Activated CD8-positive, alpha-beta memory T cell treated with anti-CD3 and anti-CD28 coated beads for 48 hours (primary cell): ENCODE measurements at regions not wholly inside any gene's neighbourhood (a gene's known extent, or its start where the extent isn't known, plus 50 kb on each side); places are given as distances from the start of the nearest gene placed in this dataset.
"Not testable (repeated sequence)": the region's sequence is repeated elsewhere in the genome, so short reads cannot be mapped to it uniquely, and the experiment has no call there.

Experiments
- DNase-seq, 3 experiments: peaks; one replicate each; pipeline ENCODE4 v3.0.0-alpha.2; 2020; ENCODE audit warnings: low read depth in 2 of 3, low spot score in 2 of 3

DNA sequence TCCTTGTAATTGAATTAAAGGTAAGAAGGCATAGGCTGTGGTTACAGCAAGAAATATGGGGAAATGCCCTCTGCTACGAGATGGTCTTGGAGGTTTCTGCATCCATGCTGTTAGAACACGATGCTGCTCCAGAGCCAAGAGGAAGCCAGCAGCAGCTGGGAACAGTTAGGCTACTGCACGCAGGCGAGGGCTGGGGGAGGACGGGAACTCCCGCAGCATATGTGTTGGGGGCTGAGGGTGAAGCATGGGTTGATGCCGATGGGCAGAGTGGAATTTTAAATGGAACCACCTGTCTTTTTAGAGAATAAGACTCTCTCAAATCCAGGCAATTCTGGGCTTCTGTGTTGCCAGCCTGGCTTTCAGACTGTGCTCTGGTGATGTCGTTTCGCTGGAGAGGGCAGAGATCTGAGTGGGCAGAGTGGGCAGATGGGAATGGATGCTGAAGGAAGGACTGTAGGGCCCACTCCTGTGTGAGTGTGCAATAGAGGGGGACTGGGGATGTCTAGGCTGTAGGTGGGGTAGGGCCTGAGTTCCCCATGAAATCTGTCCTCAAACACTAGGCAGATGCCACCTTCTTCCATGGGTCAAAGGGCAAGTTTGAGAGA is 417.0 kb upstream of the TPM1 start:
- DNase-seq: no peak

DNA sequence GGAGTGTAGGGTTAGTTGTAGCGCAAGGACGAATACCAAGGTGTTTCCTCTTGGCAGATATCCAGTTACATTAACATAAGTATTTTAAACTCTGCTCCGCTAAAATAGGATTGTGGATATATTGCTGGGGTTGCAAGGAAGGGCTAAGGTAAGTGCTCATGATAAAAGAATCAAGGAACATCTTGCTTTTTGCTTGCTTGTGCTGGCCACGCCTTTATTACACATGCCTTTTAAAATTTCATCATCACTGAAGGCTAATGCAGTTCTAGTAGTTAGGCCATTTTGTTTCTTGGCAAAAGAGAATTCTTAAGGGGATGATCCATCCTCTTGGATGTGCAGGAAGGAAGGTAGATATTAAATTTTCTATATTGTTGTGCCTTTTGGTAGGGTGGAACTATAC is 415.6 kb upstream of the TPM1 start:
- no peak for DNase-seq

DNA sequence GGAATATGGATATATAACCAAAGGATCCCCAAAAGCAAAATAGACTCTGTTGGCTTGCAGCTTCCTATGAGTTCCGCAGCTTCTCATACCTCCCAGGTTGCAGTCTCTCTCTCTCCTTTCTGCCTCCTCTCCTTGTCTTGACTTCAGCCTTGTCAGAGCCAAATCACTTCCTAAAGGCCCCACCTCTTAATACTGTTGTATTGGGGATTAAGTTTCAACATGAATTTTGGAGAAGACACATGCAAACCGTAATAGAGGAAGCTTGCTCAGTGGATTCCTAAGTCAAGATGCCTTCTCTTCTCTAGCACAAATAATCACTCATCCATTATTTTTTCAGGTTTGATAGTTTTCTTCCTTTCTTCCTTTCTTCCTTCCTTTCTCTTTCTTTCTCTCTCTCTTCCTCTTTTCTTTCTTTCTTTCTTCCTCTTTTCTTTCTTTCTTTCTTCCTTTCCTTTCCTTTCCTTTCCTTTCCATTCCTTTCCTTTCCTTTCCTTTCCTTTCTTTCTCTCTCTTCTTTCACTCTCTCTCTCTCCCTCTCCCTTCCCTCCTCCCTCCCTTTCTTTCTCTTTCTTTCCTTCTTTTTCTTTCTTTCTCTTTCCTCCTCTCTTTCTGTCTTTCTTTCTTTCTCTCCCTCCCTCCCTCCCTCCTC is 411.3 kb upstream of the TPM1 start:
- no peak for DNase-seq

GRCh38 chr15:62636823-62637573 is 405.5 kb upstream of the TPM1 start:
- no peak for DNase-seq

DNA sequence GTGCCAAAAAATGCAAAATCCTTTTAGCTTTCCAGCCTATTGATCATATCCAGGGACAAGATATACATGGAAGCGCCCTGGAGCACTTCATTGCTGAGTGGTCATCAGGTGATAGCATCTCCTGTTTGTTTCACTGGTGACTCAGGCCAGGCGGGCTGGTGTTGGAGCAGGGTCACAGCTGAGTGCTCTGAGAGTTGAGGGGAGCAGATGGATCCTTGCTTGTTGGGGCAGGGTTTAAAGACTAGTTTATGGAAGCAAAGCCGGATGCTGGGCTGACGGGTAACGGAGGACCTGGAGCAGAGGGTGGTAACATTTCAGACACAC is 405.0 kb upstream of the TPM1 start:
- DNase-seq: no peak

DNA sequence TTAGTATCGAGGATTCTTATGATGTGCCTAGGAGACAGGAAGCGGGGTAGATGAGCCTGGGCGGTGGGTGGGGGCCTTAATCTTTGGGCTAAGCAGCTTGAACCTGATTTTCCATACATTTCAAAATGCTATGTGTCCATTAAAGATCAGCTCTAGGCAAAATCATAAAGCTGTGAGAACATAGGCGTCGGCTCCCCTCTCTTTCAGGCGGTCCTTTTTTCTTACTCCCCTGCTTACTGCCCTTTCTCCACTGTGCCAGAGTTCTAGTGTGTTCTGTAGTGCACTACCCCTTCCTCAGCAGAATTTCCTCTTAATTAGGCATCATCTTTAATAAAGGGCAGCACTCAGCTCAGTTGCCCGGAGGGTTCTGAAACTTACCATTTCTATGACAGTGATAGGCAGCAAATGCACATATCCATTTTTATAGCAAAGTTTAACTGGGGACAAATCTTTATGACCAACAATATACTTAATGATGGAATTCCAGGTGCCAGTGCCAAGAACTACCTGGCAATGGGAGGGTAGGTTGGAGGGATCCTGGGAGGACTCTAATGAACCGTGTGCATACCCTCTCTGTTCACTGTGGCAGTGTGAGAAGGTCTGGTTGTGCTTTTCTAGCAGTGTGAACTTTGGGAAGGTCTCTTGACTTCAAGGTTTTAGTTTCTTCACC is 404.5 kb upstream of the TPM1 start:
- DNase-seq: no peak

DNA sequence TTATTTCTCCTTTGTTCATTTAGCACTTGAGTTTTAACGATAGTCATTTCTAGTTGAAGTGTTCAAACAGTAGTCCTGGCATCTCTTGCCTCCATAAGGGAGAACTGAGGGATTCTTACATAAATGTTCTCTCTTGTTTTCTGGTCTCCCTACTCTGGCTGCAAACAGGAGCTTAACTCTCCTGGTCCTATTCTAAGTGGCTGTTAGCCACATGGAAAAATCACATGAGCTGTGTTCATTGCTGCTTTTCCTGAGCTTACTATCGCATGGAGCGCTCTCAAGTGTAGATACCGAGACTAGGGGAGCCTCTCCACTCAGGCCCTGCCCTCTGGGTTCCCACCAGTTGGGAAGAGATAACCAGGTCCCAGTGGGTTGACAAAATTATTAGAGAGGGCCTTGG is 403.1 kb upstream of the TPM1 start:
- DNase-seq: no peak

GRCh38 chr15:62639906-62640605 is 402.5 kb upstream of the TPM1 start:
- no peak for DNase-seq

DNA sequence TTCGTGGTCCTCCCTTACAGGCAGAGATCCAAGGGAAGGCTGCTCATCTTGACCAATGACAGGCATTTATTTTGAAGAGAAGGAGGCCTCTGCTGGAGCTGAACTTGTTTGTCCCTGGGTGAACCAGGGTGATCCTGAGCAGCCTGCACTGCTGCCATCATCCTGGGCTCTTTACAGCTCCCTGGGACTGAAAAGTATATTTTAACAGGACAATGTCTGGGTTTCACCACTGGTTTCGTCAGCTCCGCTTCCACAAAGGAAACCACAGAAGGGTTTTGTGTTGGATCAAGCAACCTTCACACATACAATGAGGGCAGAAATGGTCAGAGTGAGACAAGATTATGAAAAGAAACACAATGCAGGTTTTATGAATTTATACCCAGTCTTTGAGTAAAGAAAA is 400.7 kb upstream of the TPM1 start:
- DNase-seq: no peak

DNA sequence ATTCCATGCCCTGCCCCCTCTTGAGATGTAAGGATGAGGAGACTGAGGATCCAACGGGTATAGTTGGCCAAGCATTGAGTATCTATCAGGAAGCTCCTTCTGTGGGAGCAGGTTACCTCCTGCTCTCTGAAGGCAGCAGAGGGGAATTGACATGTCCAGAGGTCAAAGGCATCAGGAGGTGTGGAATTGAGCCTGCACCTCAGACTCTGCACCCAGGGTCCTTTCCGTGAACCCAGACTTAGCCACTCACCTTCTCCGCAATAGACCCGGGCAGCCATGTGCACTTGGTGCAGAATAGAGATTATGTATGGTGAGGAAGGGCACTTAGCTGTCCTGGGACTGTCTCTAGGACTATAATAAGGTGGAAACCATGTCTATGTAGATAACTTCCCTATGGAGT is 399.0 kb upstream of the TPM1 start:
- no peak for DNase-seq

- no peak for DNase-seq
Observed at GRCh38 chr15:62644216-62644888, 398.2 kb upstream of the TPM1 start.

DNA sequence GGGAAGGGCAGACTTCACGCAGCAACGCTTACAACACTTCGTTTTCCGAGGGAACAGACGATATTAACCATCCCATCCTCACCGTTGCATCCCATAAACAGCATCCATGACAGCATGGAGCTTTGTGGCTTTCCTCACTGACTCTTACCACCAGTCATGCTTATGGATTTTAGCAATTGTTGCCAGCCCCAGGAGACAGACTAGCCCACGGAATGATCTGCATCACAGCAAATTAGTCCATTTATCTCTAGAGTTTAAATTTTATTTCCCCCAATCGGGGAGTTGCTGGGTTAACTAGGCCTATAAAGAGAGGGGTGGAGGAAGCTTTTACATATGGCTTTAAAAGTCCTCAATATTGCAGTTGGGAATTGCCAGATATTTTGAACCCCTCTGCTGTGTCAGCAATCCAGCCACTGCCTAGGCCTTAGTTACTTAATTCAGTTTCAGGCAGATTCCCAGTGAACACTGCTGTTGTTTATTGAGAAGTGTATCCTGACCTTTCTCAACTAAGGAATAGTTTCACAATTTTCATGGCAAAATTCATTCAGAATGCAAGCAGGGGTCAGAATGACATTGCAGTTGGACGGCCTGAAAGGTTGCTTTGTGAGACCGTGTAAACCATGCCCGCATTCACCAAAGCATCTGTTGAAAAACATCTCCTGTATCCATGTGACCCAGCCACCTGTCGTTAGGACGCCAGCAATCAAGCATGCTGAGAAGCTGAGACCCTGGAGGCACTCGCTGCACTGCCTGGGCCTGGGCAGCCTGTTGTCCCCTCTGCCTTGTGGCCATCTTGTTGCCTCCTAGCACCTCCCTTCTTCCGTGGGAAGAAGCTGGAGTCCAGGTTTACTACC is 397.4 kb upstream of the TPM1 start:
- no peak for DNase-seq

DNA sequence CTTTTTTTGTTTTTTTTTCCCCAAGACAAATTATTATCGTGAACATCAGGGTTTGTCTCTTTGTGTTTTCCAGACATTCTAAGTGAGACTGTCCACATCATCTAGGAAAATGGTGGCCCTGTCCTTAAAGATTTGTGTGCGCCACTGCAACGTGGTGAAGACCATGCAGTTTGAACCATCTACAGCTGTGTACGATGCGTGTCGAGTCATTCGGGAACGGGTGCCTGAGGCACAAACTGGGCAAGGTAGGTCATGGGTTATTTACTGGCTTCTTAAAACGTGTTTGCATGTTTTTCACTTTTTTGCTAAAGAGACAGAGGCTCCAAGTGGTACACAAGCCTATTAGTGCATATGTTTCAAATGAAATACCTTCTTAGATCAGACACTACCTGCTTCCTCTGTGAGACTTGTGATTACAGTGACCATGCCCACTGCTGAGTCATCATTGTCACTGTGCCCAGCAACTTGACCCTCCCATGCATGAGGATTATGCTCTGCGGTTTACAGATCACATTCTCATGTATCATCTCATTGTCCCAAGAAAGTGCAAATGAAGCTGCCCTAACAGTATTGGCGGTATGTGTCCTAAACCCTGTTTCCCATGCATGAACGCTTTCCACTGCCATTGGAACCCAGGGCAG is 395.2 kb upstream of the TPM1 start:
- no peak for DNase-seq

DNA sequence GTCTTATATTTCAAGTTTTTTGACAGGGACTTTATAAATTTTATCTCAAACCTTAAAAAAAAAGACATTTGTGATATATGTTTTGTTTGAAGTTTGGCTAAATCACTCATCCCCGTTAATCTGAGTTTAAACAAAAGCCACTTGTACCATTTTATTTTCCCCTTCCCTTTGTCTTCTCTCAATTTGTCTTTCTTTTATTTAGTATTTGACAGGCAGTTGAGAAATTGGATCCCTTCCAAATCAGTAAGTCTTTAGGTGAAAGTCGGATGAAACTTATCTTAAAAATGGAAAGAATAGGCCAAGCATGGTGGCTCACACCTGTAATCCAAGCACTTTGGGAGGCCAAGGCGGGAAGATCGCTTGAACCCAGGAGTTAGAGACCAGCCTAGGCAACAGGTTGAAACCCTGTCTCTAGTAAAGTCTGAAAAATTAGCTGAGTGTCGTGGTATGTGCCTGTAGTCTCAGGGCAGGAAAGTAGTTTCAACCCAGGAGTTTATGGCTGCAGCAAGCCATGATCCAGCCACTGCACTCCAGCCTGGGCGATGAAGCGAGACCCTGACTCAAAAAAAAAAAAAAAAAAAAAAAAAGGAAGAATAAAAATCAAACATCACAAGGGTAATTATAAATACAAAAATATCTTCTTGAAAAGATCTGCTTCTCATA is 394.6 kb upstream of the TPM1 start:
- DNase-seq: no peak

- no peak for DNase-seq
Observed at GRCh38 chr15:62648954-62649353, 393.6 kb upstream of the TPM1 start.

DNA sequence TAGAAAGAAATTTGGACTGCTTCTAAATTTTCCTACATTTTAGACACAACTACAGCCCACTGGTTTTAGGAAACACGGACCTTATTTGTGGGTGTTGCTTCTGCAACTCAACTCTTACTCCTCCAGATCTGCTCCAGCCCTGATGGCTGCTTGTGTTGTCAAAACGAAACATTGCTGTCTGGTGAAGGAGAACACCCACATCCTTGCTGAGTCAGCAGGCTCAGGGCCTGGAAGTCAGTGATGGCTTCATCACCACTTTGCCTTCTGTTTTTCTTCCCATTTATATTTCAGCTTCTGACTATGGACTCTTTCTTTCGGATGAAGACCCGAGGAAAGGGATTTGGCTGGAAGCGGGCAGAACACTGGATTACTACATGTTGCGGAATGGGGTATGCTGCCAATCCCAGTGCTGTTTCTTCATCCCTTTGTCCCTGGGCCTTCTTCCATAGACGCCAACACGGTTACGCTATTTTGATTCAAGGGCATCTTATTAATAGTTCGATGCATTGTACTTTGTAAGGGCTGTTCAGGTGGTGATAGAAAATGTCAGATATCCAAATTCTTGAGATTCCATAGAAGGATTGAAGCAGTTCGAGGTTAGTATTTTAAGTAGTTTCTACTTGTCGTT is 392.6 kb upstream of the TPM1 start:
- DNase-seq: no peak

GRCh38 chr15:62653122-62653521 is 389.4 kb upstream of the TPM1 start:
- DNase-seq: no peak

GRCh38 chr15:62656071-62656470 is 386.5 kb upstream of the TPM1 start:
- DNase-seq: no peak

GRCh38 chr15:62657501-62657900 is 385.0 kb upstream of the TPM1 start:
- DNase-seq: not testable (repeated sequence)
